GM12875 (cell line): ENCODE measurements at regions not wholly inside any gene's neighbourhood (a gene's known extent, or its start where the extent isn't known, plus 50 kb on each side); places are given as distances from the start of the nearest gene placed in this dataset.
"Not testable (repeated sequence)": the region's sequence is repeated elsewhere in the genome, so short reads cannot be mapped to it uniquely, and the experiment has no call there.

Experiments
- H3K4me3 ChIP-seq: one replicate; pipeline ENCODE4 v1.5.1; 2011; ENCODE audit warnings: low read depth, low read length, control low read depth
- CTCF ChIP-seq: IDR thresholded peaks from 2 replicates; pipeline ENCODE4 v1.5.1; 2011; ENCODE audit warnings: low read depth, mild to moderate bottlenecking, control low read depth, inconsistent platforms, low read length, moderate library complexity, borderline replicate concordance; ENCODE audit not compliant: insufficient read depth

- TF ChIP-seq CTCF, result no peak
- no peak overlapping the region for H3K4me3 ChIP-seq
These were observed 417.3 kb downstream of the IPO8 start for GRCh38 chr12:30278401-30278800.

GRCh38 chr12:30272515-30272914 is 423.2 kb downstream of the IPO8 start:
- H3K4me3 ChIP-seq, result not testable (repeated sequence)

- TF ChIP-seq CTCF, result no peak
- H3K4me3 ChIP-seq, result no peak overlapping the region
These were observed 426.2 kb downstream of the IPO8 start for GRCh38 chr12:30269496-30269895.

GRCh38 chr12:30268041-30268440 is 427.6 kb downstream of the IPO8 start:
- no peak overlapping the region for H3K4me3 ChIP-seq
- TF ChIP-seq CTCF, result no peak

GRCh38 chr12:30263434-30263833 is 432.2 kb downstream of the IPO8 start:
- TF ChIP-seq CTCF, result no peak
- H3K4me3 ChIP-seq, result no peak overlapping the region

- no peak for TF ChIP-seq CTCF
- no peak overlapping the region for H3K4me3 ChIP-seq
These were observed 438.1 kb downstream of the IPO8 start for GRCh38 chr12:30257618-30258017.

GRCh38 chr12:30251546-30251945 is 444.1 kb downstream of the IPO8 start:
- no peak for TF ChIP-seq CTCF
- H3K4me3 ChIP-seq, result no peak overlapping the region

- no peak overlapping the region for H3K4me3 ChIP-seq
- no peak for TF ChIP-seq CTCF
These were observed 452.2 kb downstream of the IPO8 start for GRCh38 chr12:30243426-30243825.
